Endodermal cell (in vitro differentiated cells): ENCODE measurements at regions not wholly inside any gene's neighbourhood (a gene's known extent, or its start where the extent isn't known, plus 50 kb on each side); places are given as distances from the start of the nearest gene placed in this dataset.
A peak's percentile ranks its signal among the peaks of the same experiment; 100 is the strongest.

Experiments used
- DNase-seq: peaks from one replicate; pipeline ENCODE4 v3.0.0-alpha.2; 2017
- H3K27ac ChIP-seq: 2 replicates; pipeline ENCODE4 v1.5.1; 2013; ENCODE audit warnings: mild to moderate bottlenecking, low read depth, low read length, moderate library complexity
- H3K27me3 ChIP-seq: 2 replicates; pipeline ENCODE4 v1.6.1; 2013; ENCODE audit warnings: mild to moderate bottlenecking, low read length, moderate library complexity; ENCODE audit not compliant: insufficient read depth, control insufficient read depth, poor library complexity, severe bottlenecking
- H3K36me3 ChIP-seq: 2 replicates; pipeline ENCODE4 v1.7.0; 2013; ENCODE audit warnings: mild to moderate bottlenecking, low read length, moderate library complexity; ENCODE audit not compliant: control insufficient read depth, insufficient read depth
- H3K4me1 ChIP-seq: one replicate; pipeline ENCODE4 v1.7.0; 2013; ENCODE audit warnings: low read length; ENCODE audit not compliant: control insufficient read depth, insufficient read depth
- H3K4me3 ChIP-seq: 2 replicates; pipeline ENCODE4 v1.5.1; 2013; ENCODE audit warnings: mild to moderate bottlenecking, low read length, moderate library complexity
- H3K9ac ChIP-seq: 2 replicates; pipeline ENCODE4 v1.6.1; 2013; ENCODE audit warnings: mild to moderate bottlenecking, low read length, moderate library complexity; ENCODE audit not compliant: poor library complexity, severe bottlenecking; ENCODE audit errors: extremely low read depth
- H3K9me3 ChIP-seq: 2 replicates; pipeline ENCODE4 v1.6.1; 2013; ENCODE audit warnings: mild to moderate bottlenecking, low read length, moderate library complexity; ENCODE audit not compliant: control insufficient read depth
- H3K27ac Mint-ChIP-seq: 2 replicates; pipeline ENCODE4 v1.8.0; 2020; ENCODE audit warnings: mixed read lengths
- H3K27me3 Mint-ChIP-seq: 2 replicates; pipeline ENCODE4 v1.8.0; 2021; ENCODE audit warnings: mild to moderate bottlenecking, mixed read lengths; ENCODE audit not compliant: insufficient read depth
- H3K36me3 Mint-ChIP-seq: 2 replicates; pipeline ENCODE4 v1.8.0; 2020; ENCODE audit warnings: low read depth, mixed read lengths
- H3K4me1 Mint-ChIP-seq: 2 replicates; pipeline ENCODE4 v1.8.0; 2020; ENCODE audit warnings: mixed read lengths
- H3K4me3 Mint-ChIP-seq: 2 replicates; pipeline ENCODE4 v1.8.0; 2020; ENCODE audit warnings: mild to moderate bottlenecking, moderate library complexity, mixed read lengths
- H3K9me3 Mint-ChIP-seq: 2 replicates; pipeline ENCODE4 v1.8.0; 2020; ENCODE audit warnings: mild to moderate bottlenecking, mixed read lengths
- WGBS, 2 experiments: methylation state at CpG; one replicate each; pipeline versions ENCODE4 v1.1.5 to v1.1.7; 2013; ENCODE audit warnings: missing lambda C conversion rate in 2 of 2, mixed read lengths in 1 of 2; ENCODE audit not compliant: insufficient coverage in 1 of 2, insufficient read length in 1 of 2; 5-methylcytosine and 5-hydroxymethylcytosine counted together
- TF ChIP-seq, protein P1 (sequence below): fragments of 200-600 bp; sonication (generic); conservative IDR thresholded peaks from 2 replicates; pipeline ENCODE4 v1.5.0; 2021; ENCODE audit warnings: antibody characterized with exemption, mild to moderate bottlenecking

DNA sequence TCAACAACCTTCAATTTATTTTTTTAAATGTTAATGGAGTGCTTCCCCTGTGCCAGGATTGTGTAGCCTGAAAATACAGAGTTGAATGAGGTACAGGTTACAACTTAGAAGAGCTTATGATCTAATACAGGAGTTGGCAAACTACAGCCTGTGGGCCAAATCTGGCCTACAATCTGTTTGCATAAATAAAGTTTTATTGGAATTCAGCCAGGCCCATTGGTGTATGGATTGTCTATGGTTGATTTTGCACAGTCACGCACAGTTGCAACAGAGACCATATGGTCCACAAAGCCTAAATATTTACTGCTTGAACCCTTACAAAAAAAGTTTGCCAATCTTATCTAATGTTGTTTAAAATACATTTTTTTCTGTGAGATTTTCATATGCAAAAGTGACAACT is 177.3 kb upstream of the CCN2 start:
- Mint-ChIP-seq H3K27me3 (no peaks in the 10 kb centered on the region), H3K36me3 (no peaks in the 10 kb centered on the region), H3K4me3 (no peak overlapping the region), H3K27ac (no peak overlapping the region), H3K4me1 (peaks cover 9% of the 10 kb centered on the region), H3K9me3 (no peaks in the 10 kb centered on the region)
- H3K4me3 ChIP-seq: no peak overlapping the region
- no peak overlapping the region for H3K9ac ChIP-seq
- H3K27me3 ChIP-seq: no peaks in the 10 kb centered on the region
- H3K9me3 ChIP-seq: no peaks in the 10 kb centered on the region
- H3K27ac ChIP-seq: no peak overlapping the region
- no peak for DNase-seq
- H3K4me1 ChIP-seq: no peaks in the 10 kb centered on the region
- TF ChIP-seq, protein P1, sequence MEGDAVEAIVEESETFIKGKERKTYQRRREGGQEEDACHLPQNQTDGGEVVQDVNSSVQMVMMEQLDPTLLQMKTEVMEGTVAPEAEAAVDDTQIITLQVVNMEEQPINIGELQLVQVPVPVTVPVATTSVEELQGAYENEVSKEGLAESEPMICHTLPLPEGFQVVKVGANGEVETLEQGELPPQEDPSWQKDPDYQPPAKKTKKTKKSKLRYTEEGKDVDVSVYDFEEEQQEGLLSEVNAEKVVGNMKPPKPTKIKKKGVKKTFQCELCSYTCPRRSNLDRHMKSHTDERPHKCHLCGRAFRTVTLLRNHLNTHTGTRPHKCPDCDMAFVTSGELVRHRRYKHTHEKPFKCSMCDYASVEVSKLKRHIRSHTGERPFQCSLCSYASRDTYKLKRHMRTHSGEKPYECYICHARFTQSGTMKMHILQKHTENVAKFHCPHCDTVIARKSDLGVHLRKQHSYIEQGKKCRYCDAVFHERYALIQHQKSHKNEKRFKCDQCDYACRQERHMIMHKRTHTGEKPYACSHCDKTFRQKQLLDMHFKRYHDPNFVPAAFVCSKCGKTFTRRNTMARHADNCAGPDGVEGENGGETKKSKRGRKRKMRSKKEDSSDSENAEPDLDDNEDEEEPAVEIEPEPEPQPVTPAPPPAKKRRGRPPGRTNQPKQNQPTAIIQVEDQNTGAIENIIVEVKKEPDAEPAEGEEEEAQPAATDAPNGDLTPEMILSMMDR: no peak
- 89% methylated on average over 1 of the region's 1 CpG; no CpG with 5 or more reads in 1 of the 2 experiments for WGBS, 2 experiments
- H3K36me3 ChIP-seq: no peaks in the 10 kb centered on the region

DNA sequence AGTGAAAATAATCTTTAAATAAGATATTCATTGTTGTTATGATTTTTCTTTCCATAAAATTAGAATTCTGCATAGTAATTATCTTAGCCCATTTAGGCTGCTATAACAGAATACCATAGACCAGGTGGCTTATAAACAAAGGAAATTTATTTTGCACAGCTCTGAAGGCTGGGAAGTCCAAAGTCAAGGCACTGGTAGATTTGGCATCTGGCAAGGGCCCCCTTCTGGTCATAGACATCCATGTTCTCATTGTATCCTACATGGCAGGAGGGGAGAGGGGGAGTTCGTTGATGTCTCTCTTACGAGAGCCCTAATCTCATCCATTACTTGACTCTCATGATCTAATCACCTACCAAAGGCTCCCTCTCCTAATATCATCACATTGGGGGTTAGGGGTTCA is 175.0 kb upstream of the CCN2 start:
- Mint-ChIP-seq H3K27ac (no peak overlapping the region), H3K4me3 (no peak overlapping the region), H3K9me3 (no peaks in the 10 kb centered on the region), H3K27me3 (no peaks in the 10 kb centered on the region), H3K36me3 (no peaks in the 10 kb centered on the region), H3K4me1 (no peaks in the 10 kb centered on the region)
- Histone ChIP-seq H3K36me3 (no peaks in the 10 kb centered on the region), H3K4me1 (no peaks in the 10 kb centered on the region), H3K27me3 (no peaks in the 10 kb centered on the region), H3K9me3 (no peaks in the 10 kb centered on the region), H3K4me3 (no peak overlapping the region), H3K27ac (no peak overlapping the region), H3K9ac (no peak overlapping the region)
- no peak for DNase-seq
- TF ChIP-seq, protein P1: peak; percentile 34
- WGBS, 2 experiments: no CpG with 5 or more reads among the region's 2 CpGs

DNA sequence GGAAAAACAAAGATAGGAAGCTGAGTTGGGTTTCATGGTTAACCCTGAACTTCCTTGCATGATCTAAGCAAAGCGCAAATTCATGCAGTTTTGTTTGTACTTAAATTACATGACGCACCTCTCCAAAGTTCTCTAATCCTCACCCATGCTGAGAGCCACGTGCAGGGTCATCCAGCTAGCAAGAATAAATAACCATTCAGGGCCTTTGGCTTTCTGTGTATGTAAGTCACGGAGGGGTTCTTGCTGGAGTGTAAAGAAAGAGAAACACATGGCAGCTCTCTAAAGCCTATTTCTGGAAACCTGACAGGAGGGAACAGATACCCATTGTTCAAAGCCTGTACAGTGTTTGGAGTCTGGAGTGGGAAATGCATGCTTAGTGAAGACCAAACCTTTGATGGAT is 171.7 kb upstream of the CCN2 start:
- H3K9ac ChIP-seq: no peak overlapping the region
- no peaks in the 10 kb centered on the region for H3K9me3 ChIP-seq
- TF ChIP-seq, protein P1: no peak
- H3K27me3 ChIP-seq: no peaks in the 10 kb centered on the region
- Mint-ChIP-seq H3K36me3 (no peaks in the 10 kb centered on the region), H3K9me3 (no peaks in the 10 kb centered on the region), H3K4me1 (no peaks in the 10 kb centered on the region), H3K27me3 (no peaks in the 10 kb centered on the region), H3K4me3 (no peak overlapping the region), H3K27ac (no peak overlapping the region)
- H3K36me3 ChIP-seq: no peaks in the 10 kb centered on the region
- H3K4me1 ChIP-seq: no peaks in the 10 kb centered on the region
- H3K27ac ChIP-seq: peak overlapping the region; percentile 12
- DNase-seq: no peak
- H3K4me3 ChIP-seq: no peak overlapping the region
- 76 to 86% methylated on average over 4 of the region's 4 CpGs for WGBS, 2 experiments
